ENCODE measurements at regions not wholly inside any gene's neighbourhood (a gene's known extent, or its start where the extent isn't known, plus 50 kb on each side); places are given as distances from the start of the nearest gene placed in this dataset.

DNA sequence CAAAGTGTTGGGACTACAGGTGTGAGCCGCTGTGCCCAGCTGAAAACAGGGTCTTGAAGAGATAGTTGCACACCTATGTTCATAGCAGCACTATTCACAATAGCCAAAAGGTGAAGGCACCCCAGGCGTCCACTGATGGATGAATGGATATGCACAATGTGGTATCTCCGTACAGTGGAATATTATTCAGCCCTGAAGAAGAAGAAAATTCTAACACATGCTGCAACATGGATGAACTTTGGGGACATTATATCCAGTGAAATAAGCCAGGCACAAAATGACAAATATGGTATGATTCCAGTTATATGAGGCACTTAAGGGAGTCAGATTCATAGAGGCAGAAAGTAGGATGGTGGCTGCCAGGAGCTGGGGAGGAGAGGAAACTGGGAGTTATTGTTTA, 137.6 kb upstream of the WNT4 start:
- TF ChIP-seq, protein P1, sequence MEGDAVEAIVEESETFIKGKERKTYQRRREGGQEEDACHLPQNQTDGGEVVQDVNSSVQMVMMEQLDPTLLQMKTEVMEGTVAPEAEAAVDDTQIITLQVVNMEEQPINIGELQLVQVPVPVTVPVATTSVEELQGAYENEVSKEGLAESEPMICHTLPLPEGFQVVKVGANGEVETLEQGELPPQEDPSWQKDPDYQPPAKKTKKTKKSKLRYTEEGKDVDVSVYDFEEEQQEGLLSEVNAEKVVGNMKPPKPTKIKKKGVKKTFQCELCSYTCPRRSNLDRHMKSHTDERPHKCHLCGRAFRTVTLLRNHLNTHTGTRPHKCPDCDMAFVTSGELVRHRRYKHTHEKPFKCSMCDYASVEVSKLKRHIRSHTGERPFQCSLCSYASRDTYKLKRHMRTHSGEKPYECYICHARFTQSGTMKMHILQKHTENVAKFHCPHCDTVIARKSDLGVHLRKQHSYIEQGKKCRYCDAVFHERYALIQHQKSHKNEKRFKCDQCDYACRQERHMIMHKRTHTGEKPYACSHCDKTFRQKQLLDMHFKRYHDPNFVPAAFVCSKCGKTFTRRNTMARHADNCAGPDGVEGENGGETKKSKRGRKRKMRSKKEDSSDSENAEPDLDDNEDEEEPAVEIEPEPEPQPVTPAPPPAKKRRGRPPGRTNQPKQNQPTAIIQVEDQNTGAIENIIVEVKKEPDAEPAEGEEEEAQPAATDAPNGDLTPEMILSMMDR (IDR thresholded peaks at IDR 0.05), result no peak
- TF ChIP-seq POLR2A (IDR thresholded peaks at IDR 0.05), result no peak

Measured in uterus (tissue), 2 donors.